ENCODE measurements at regions not wholly inside any gene's neighbourhood (a gene's known extent, or its start where the extent isn't known, plus 50 kb on each side); places are given as distances from the start of the nearest gene placed in this dataset.

DNA sequence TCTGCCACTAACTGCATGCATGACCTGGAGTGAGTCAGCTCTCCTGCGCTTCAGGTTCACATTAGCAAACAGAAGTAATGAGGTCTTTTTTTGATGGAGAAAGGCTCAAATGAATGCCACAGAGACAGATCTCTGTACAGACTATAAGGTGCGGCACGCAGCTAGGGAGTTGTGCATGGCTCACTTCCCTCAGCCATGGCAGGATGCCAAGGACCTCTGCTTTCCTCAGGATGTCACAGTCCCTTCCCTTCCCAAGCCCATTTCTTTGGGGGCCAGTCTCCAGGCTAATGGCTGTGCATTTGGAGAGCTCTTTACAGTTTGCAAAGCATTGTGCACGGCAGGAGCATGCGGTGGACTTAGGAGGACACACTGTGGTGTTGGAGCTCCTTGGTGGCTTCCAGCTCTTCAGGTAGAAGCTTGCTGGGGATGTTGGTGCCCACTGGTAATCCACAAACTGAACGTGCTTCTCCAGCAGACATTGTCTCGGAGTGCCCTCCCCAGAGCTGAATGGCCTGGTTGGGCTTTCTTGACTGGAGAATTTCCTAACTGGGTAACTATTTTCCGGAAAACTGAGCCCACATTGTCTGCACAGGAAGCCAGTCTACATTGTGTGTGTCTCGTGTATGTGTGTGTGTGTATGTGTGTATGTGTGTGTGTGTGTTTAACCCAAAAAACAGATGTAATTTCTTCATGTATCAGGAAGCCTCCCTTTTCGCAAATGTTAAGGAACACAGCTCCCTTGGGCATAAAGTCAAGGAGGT, 172.5 kb upstream of the TLE3 start:
- no peak for DNase-seq

DNA sequence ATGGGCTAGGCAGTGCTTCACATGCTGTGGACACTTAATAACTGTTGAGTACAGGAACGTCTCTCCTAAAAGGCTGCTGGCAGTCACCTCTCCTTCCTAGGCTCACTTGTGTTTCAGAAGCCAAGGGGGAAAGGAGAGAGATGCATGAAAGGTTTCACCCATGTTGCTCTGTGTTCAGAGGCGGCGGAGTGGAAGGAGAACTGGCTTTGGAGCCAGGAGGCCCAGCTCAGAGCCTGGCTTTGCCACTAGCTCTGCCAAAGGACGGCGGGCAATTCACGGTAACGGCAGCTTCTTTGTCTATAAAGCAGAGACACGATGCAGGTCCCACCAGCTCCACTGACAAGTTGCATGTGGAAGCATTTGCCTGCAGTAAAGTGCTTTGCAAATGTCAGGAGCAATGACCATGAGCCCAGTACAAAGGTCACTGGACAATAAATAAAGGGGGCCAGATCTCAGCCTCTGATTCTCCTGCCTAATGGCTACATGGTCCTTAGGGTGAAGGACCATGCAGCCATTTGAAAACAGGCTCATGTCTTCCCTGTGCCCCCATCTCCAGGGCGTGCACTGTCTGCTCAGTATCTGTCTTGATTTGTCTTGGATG, 171.7 kb upstream of the TLE3 start:
- DNase-seq: no peak

DNA sequence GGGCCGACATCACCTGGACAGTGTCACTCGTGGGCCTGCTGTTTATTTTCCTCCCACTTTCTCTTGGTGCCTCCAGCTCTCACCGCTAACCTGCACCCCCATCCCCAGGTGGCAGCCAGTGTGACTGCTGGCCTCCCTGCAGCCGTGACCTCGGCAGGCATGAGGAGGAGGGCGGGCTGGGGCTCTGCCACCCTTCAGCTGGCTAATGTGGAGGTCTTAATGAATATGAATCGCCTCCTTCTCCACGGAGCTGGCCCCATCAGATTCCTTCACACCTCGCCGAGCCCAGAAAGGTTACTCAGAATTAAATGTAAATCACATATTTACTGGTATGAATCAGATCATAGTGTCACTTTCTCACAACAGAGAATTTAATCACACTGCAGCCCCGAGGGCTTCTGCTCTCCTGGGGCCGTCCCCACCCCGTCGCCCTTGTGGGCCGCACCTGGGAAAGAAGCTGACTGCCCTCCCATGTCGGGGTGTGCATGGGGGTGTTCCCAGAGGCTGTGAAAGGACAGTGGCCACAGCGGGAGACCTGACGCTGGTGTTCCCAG, 171.1 kb upstream of the TLE3 start:
- DNase-seq: no peak

DNA sequence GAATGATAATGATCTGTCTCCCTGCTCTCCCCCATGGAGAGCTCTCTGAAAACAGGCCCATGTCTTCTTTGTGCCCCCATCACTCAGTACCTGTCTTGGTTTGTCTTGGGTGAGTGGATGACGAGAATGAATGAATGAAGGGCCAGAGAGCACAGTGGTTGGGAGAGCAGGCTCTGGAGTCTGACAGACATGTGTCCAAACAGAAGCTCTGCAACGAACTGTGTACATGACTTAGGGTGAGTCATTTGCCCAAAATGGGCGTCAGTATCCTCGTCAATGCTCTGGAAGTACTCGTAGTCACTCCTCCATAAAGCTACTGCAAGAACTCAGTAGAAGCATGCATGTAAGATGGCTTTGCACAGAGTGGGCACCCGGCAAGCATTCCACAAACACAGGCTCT, 170.2 kb upstream of the TLE3 start:
- no peak for DNase-seq

DNA sequence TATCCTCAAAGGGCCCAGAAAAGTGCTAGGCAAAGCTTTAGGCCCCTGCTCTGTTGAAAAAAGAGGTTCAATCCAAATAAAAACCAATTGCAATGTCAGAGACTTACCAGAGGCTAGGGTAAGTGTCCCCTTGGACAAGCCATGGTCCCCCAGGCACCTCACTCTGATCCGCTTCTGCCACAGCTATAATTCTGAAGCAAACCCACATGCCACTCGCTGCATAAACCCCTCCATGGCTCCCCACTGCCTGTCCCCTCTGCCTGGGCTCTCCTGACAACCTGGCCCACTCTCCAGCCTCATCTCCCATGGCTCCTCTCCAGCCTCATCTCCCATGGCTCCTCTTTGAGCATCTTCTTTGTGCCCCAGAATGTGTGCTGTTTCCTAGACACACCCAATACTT, 169.6 kb upstream of the TLE3 start:
- DNase-seq: no peak

DNA sequence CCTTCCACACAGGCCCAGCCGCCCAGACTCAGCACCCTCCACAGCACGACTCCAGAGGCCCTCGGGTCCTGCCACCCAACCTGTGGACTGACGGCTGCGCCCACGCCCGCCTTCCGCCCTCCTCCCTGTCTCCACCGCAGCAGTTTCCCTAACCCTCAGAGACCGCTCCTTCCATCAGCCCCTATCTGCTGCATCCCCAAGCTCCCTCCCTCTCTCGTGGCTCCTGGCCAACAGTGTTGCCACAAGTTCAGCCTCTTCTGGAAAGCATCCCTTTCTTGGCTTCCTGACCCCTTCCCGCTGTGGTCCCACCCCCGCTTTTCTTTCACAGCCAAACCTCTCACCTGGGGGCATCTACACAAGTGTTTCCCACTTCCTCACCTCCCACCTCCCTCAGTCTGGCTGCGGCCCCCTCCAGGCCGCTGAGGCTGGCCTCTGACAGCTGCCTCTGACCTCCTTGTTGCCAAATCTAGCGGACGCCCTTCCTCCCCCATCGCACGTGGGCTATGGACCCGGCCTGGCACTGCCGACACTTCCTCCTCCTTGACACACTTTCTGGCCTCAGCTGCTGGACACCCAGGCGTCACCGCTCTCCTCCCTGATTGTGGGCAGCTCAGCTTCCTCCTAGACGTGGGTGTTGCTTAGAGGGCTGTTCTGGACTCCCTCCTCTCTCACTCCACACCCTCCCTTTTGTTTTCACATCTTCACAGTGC, 168.8 kb upstream of the TLE3 start:
- DNase-seq: no peak

DNA sequence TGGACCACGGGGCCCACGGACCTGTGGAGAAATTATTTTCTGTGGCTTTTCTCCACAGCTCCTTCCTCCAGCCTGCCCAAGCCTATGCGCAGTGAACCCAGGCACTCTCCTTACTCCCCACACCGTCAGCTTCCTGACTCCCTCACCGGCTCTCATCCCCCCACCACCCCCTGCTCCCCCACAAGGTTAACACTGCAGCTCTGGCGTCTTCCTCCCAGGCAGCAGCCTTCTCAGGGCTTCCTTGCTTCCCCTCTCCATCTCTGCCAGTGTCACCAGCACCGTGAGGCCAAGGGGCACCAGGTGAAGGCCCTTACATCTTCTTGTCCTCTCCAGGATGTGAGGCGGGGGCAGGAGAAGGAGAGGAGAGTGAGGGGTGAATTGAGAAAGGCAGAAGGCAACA, 168.3 kb upstream of the TLE3 start:
- no peak for DNase-seq

DNA sequence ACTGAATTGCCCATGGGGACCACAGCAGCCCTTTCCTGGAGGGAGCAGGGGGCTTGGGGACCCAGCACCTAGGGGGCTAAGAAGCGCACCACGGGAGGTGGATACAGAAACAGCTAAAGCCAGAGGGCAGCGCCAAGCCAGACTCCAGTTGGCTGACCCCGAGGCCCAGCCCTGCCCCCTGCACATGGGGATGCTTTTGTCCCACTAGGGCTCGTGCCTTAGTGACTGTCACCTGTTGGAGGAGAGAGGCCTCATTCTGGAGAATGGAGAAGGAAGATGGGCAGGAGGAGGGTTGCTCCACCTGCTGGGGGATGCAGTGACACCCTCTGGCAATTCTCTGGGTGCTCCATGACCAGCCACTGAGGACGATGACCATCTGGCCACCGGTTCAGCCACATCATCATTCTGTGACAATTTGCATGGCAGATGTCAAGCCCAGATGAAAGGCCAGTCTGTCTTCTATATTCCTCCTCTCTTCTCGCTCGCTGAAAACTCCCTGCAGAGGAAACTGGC, 167.8 kb upstream of the TLE3 start:
- DNase-seq: no peak

DNA sequence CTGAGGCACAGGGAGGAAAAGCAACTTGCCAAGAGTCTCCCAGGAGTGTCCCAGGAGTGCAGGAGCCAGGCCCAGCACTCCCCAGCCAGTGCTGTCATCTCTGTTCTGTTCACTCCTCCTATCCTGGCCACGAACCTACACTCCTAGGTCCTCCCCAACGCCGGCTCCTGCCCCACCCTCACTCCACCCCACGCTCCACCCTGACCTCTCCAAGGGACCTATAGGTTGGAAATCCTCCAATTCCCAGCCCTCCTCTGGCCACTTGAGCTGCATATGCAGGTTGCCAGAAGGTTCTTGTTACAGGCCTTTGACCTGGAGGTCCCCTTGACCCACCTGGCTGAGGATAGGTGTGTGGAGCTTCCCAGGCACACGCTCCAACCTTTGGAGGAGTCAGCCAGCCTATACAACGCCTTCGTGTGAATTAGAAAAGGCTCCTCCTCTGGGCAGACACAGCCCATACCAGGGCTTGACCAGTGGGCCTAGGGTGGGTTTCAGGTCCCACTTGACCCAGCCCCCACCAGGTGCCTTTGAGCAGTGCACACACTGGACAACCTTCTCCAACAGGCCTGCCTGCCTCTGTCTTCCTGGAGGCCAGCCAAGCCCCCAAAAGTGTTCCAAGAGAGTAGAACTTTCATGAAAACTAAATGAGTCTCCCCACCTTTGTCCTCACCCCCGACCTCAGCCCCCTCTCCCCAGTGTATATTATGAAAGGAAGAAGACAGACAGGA, 167.2 kb upstream of the TLE3 start:
- no peak for DNase-seq

DNA sequence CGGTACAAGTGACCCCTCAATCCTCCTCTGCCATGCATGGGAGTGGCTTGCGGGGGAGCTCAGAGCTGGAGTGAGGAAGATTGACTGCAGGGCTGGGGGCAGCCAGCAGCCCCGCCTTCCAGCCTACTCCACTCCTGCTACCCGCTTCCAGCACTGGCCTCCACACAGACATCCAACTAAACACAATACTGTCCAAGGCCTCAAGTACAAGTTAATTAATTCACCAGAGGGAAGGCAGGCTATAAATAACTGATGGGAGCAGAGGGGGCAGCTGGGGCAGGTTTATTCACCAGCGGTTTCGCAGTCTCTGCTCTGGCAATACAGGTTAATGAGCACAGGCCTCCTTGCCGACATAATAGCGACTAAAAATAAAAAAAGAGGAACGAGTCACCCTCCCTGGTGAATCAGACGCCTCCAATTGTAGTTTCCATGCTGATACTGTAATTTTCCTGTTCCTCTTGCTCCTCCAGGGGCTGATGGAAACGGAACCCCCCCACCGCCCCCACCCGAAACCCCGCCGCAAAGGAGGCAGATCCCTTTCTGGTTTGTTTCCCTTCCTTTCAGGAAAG, 166.4 kb upstream of the TLE3 start:
- DNase-seq: no peak

DNA sequence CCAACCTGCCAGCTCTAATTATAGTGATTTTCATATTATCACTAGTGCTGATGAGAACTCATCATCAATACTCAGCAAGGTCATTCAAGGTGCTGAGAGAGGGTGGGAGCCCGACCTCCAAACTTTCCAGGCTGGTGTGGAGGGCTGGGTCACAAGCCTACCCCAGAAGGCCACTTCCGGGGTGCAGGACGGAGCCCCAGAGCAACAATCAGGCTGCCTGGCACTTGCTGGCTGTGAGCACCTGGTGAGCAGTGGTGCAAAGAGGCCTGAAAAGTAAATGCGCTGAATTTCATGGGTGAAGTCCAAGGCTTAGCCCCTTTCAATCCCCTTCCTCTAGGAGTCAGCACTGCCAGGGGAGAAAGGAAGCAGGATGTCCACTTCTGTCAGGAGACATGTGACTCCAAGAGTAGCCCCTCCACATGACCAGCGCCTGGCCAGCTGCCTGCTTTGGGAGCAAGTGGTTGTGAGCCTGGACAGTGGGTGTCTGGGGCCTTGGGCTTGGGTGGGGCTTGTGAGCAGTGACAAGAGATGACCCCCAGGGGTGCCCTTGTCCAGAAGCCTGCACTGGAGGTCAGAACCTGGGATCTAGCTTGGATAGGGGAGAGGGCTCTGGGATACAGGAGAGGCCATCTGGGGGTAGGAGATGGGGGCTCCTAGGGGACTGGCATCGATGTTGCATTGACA, 165.0 kb upstream of the TLE3 start:
- no peak for DNase-seq

DNA sequence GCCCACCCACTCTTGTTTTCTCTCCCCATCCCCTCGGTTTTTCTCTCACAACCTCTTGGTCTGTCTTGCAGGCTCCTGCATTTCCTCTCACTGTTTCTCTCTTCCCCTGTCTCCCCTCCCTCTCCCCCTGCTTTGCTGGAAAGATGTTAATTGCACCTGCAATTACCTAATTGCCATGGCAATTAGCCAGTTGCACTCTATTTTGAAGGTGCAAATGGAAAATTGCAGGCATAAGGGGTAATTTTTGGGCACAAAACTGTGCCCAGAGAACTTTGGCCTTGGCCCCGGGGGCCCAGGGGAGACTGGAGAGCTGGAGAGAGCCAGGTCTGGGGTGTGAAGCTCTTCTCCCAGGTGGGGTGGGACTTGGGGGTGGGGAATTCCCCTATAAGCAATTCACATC, 164.5 kb upstream of the TLE3 start:
- no peak for DNase-seq

DNA sequence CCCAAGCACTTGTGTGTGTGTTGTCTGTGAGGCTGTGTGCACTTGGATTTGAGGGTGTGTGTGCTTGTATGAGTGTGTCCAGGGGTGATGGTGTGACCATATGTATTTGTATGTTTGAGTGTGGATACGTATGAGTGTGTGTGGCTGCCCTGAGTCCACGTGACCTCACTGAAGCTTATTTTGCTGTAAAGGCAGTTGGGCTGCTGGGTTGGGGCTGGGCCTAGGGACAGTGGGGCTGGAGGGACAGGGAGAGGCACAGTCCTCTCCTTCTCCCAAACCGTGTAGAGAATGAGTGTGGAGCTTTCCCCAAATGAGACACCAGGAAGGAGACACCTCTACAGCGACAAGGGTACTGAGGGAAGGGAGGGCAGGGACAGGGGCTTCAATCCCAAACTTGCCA, 163.4 kb upstream of the TLE3 start:
- no peak for DNase-seq

DNA sequence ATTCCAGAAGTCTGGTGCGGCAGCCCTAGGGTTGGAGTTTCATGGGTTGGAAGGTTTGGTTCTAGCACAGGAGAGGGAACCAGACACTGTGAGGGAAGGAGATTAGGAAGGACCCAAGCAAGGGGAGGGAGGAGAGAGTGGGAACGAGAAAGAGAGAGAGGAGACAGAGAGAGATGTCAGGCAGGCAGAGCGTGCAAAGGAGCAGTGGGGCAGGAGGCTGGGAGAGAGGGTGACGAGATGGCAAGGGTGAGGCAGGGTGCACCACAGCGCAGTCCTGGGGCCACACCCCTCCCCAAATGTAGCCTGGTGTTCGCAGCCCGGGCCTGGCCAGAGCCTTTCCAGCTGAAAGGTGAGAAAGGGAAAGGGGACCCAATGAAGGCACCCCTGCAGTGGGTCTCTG, 162.9 kb upstream of the TLE3 start:
- DNase-seq: no peak

DNA sequence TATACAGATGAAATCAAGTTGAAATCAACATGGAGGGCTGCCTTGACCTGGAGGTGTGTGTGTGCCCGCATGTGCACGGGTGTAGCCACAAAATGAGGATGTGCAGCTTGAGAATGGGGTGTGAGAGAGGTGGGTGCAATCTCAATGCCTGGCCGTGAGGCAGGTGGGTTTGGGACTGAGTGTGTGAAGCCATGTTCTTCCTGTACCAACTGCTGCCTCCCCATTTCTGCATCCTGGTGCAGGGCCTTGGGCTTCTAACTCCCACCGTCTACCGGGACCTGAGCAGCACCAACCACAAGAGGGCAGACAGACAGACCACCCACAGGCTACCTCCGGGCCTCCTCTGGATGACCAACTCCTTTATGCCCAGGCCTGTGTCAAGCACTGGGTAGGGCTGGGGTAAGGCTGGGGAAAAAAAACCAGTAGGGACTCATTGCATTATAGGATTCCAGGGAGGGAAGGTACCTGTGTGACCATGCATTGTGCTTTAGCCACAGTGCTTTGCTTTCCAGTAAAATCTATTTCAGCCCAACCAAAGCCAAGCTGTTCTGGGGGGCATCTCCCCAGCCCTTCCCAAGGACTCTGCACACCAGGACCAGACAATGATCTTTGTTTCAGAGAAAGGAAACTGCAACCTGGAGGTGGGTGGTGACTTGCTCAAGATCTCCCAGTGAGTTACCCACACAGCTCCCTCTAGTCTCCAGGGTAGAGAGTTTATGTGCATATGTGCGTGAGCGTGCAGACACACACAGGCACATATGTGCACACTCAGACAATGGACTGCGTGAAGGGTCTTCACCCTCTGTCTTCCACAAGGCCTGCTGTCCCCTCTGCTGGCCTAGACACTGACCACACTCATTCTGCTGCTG, 162.2 kb upstream of the TLE3 start:
- DNase-seq: no peak

DNA sequence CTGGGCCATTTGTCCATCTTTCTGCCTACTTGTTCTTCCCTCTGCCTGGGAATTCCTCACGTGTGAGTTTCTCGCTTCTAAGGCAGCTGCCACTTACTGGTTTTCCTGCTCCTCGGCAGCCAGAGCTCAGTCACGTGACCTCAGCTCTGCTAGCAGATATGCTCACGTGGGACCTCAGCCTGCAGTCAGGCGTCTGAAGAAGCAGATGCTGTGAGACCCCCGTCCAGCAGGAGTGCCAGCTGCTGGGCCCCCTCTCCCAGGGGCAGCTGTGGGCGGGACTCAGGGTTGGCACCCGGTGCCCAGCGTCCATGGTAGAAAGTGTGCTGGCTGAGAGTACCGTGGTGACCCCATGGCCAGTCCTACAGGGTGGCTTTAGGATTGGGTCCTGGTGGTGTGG, 161.3 kb upstream of the TLE3 start:
- peak; percentile 59 to 62 for DNase-seq

DNA sequence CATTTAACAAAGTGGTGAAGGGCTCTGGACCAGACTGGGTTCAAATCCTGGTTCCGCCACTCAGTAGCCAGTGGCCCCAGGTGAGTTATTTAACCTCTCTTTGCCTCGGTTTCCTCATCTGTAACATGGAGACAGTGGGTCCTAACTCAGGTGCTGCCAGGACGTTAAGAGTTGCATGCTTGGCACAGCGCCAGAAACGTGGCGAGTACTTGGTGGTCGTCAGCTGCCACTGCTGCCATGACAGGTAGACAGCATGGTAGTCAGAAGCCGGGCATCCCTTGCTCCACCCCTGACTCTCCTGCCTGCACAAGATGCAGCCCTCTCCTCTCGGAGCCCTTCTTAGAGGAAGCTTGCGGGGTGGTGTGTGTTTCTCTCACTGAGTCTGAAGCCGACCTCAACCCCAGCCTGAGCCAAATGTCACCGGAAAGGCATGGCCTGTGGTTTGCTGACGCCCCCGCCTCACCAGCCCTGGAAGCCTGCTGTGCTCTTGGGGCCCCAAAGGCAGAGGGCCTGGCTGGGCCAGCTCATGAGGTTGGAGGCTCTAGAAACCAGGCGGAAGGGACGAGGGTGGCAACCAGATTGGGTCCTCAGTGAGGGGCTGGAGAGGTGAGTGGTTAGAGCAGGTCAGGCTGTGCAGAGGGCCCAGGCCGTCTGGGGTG, 160.8 kb upstream of the TLE3 start:
- DNase-seq: peak; percentile 65 to 71

DNA sequence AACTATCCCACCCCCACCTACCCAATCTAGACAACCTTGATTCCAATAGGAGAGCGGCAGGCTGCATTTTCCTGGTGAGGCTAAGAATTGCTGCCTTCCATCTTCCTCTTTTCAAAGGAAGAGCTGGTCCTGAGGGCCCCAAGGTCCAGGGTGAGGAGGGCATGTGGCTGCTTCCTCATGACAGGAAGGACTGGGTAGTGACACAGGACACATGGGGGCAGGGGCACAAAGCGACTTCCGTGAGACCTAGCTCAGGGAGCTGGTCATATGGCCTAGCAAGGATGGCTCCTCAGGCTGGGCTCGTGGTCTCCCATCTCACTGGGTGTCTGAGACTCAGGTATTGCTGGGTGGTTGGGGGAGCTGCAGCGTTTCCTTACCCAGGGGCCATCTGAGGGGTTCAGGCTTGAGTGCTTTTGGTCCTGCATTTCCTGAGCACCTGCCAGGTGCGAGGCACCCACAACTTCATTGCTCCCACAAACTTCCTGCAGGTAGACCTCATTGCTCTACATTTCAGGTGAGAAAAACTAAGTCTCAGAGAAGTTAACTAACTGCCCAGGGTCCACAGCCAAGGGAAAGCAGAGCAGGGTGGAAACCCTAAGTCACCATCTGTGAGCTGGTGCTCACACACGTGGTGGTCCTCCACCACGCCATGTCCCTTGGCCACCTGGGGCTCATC, 160.0 kb upstream of the TLE3 start:
- no peak for DNase-seq

DNA sequence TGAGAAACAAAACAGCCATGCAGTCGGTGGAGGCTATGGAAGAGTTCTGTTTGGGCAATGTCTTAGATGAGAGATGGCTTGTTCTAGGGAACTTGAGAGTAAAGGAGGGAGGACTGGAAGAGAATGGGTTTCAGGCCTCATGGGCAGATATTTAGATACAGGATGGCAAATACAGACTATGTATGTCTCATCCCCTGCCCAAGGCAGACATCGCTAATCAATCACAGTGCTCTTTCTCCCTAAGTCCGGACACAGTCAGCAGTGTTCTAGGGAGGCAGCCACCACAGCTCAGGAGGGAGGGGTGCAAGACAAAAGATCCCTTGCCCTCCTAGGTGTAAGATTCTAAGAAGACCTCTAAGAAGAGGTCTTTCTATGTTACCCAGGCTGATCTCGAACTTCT, 159.3 kb upstream of the TLE3 start:
- no peak for DNase-seq

DNA sequence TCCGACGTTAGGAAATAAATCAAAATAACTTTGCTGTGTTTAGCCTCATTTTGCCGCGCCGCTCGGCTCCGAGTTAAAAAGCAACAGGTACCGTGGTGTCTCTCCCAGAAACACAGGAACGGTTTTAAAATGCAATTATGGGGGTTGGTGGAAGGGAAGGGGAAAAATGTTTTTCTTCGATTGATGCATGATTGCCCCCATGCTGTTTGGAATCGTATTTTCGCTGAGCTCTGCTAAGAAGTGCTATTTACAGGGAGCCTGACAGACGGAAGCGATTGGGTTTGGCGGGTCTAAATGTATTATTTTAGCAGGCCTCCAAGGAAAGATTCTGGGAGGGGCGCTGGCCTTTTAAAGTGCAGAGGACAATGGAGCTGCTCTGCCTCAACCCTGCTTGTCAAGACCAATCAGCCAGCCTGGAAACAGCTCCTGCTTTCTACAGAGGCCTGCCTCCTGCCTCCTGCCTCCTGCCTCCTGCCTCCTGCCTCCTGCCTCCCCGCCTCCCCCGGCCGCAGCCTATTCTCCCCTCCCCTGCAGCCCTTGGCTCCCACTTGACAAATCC, 156.7 kb upstream of the TLE3 start:
- no peak for DNase-seq

Data from activated CD4-positive, alpha-beta T cell treated with anti-CD3 and anti-CD28 coated beads for 4 hours (primary cell).